ENCODE measurements at regions not wholly inside any gene's neighbourhood (a gene's known extent, or its start where the extent isn't known, plus 50 kb on each side); places are given as distances from the start of the nearest gene placed in this dataset.

- TF ChIP-seq POLR2A (IDR thresholded peaks at IDR 0.05) (no peak), CTCF (IDR thresholded peaks at IDR 0.05) (no peak)
Observed at GRCh38 chr2:150165988-150166312, 321.5 kb downstream of the RND3 start.

Data from suprapubic skin (tissue), 3 donors.